IMR-90 (cell line): ENCODE measurements at regions not wholly inside any gene's neighbourhood (a gene's known extent, or its start where the extent isn't known, plus 50 kb on each side); places are given as distances from the start of the nearest gene placed in this dataset.

Experiments used
- ATAC-seq: fragments of 200-7000 bp; cut with Tn5 transposase; 2 replicates; pipeline ENCODE4 v1.9.1; 2020; ENCODE audit warnings: low read depth, mild to moderate bottlenecking, moderate library complexity
- BruUV-seq: library from RNA; stranded (reverse); fragments of 400-500 nt; replicated peaks from 2 replicates; lab custom pipeline; 2021; lab: Mats Ljungman, UMichigan
- CTCF ChIA-PET: fragments of 300-600 bp; formaldehyde crosslinking; extraction: SDS; loops from one replicate; lab custom pipeline; 2021; ENCODE audit warnings: antibody characterized with exemption; lab: Yijun Ruan, JAX
- POLR2A ChIA-PET: fragments of 300-600 bp; sonication (Branson Sonifier 250); formaldehyde crosslinking; loops from one replicate; lab custom pipeline; 2022; ENCODE audit warnings: antibody characterized with exemption; ENCODE audit not compliant: unreplicated experiment; lab: Charles Lee
- DNase-seq: peaks from one replicate; pipeline ENCODE4 v3.0.0; 2013
- H2AFZ ChIP-seq: replicated peaks from 2 replicates; pipeline ENCODE3; 2013; ENCODE audit warnings: low read length, mild to moderate bottlenecking; ENCODE audit not compliant: poor library complexity
- H2AK5ac ChIP-seq: 2 replicates; pipeline ENCODE4 v1.6.1; 2013; ENCODE audit warnings: low read depth, low read length, inconsistent platforms
- H2AK9ac ChIP-seq: replicated peaks from 2 replicates; pipeline ENCODE3; 2013; ENCODE audit warnings: mild to moderate bottlenecking, low read depth, low read length, moderate library complexity; ENCODE audit not compliant: poor library complexity
- H2BK120ac ChIP-seq: 2 replicates; pipeline ENCODE4 v1.6.1; 2013; ENCODE audit warnings: low read depth, low read length, inconsistent platforms
- H2BK15ac ChIP-seq: 3 replicates; pipeline ENCODE4 v1.6.1; 2013; ENCODE audit warnings: low read depth, low read length, inconsistent platforms
- H2BK20ac ChIP-seq: 2 replicates; pipeline ENCODE4 v1.6.1; 2013; ENCODE audit warnings: low read depth, mild to moderate bottlenecking, inconsistent platforms, low read length, moderate library complexity
- H2BK5ac ChIP-seq: 2 replicates; pipeline ENCODE4 v1.6.1; 2013; ENCODE audit warnings: mild to moderate bottlenecking, low read depth, low read length, inconsistent platforms; ENCODE audit not compliant: poor library complexity, severe bottlenecking
- H3K14ac ChIP-seq: replicated peaks from 2 replicates; pipeline ENCODE4 v1.6.1; 2013; ENCODE audit warnings: low read depth, low read length, inconsistent platforms
- H3K18ac ChIP-seq: 2 replicates; pipeline ENCODE4 v1.6.1; 2013; ENCODE audit warnings: low read depth, low read length, control low read depth
- H3K23ac ChIP-seq: 2 replicates; pipeline ENCODE4 v1.6.1; 2013; ENCODE audit warnings: low read depth, low read length, inconsistent platforms
- H3K27ac ChIP-seq: 2 replicates; pipeline ENCODE4 v1.5.1; 2013; ENCODE audit warnings: mild to moderate bottlenecking, control low read depth, low read length; ENCODE audit not compliant: insufficient read depth
- H3K27me3 ChIP-seq: 2 replicates; pipeline ENCODE4 v1.6.1; 2013; ENCODE audit warnings: low read length; ENCODE audit not compliant: control insufficient read depth, insufficient read depth
- H3K36me3 ChIP-seq: 2 replicates; pipeline ENCODE4 v1.6.1; 2013; ENCODE audit warnings: low read length, mixed read lengths; ENCODE audit not compliant: control insufficient read depth, insufficient read depth
- H3K4ac ChIP-seq: 2 replicates; pipeline ENCODE4 v1.6.1; 2013; ENCODE audit warnings: low read depth, low read length, inconsistent platforms
- H3K4me1 ChIP-seq: 2 replicates; pipeline ENCODE4 v1.6.1; 2013; ENCODE audit warnings: low read length, mixed read lengths; ENCODE audit not compliant: control insufficient read depth, insufficient read depth
- H3K4me2 ChIP-seq: 2 replicates; pipeline ENCODE4 v1.6.1; 2013; ENCODE audit warnings: low read depth, mild to moderate bottlenecking, control low read depth, low read length, moderate library complexity
- H3K4me3 ChIP-seq: 2 replicates; pipeline ENCODE4 v1.5.1; 2013; ENCODE audit warnings: low read depth, mild to moderate bottlenecking, control low read depth, low read length, moderate library complexity; ENCODE audit not compliant: insufficient read depth
- H3K56ac ChIP-seq: 2 replicates; pipeline ENCODE4 v1.6.1; 2013; ENCODE audit warnings: low read length, inconsistent platforms; ENCODE audit not compliant: insufficient read depth; ENCODE audit errors: extremely low read depth
- H3K79me1 ChIP-seq, 2 experiments: 2 replicates each; pipeline ENCODE4 v1.6.1; 2013; ENCODE audit warnings: low read length in 2 of 2, inconsistent platforms in 1 of 2, low read depth in 1 of 2
- H3K9ac ChIP-seq: 2 replicates; pipeline ENCODE4 v1.6.1; 2013; ENCODE audit warnings: low read depth, low read length, control low read depth
- H3K9me1 ChIP-seq: 2 replicates; pipeline ENCODE4 v1.6.1; 2013; ENCODE audit warnings: low read length, inconsistent platforms; ENCODE audit not compliant: insufficient read depth
- H3K9me3 ChIP-seq: 2 replicates; pipeline ENCODE4 v1.6.1; 2013; ENCODE audit warnings: low read length; ENCODE audit not compliant: control insufficient read depth, insufficient read depth
- H4K20me1 ChIP-seq: 2 replicates; pipeline ENCODE4 v1.6.1; 2013; ENCODE audit warnings: low read length, inconsistent platforms; ENCODE audit not compliant: insufficient read depth
- H4K5ac ChIP-seq: 2 replicates; pipeline ENCODE4 v1.6.1; 2013; ENCODE audit warnings: mild to moderate bottlenecking, low read depth, low read length, control low read depth
- H4K8ac ChIP-seq, 2 experiments: 2 replicates each; pipeline ENCODE4 v1.6.1; 2013; ENCODE audit warnings: low read depth in 2 of 2, low read length in 2 of 2, control low read depth in 1 of 2, inconsistent platforms in 1 of 2
- H4K91ac ChIP-seq: 2 replicates; pipeline ENCODE4 v1.6.1; 2013; ENCODE audit warnings: low read depth, low read length, inconsistent platforms; ENCODE audit not compliant: insufficient read depth
- CHD1 ChIP-seq: IDR thresholded peaks from 2 replicates; pipeline ENCODE4 v1.6.1; 2012; ENCODE audit warnings: low read depth, low read length, improper control_type of control experiment
- FOS ChIP-seq: fragments of 150-350 bp; IDR thresholded peaks from 2 replicates; pipeline ENCODE4 v1.6.1; 2016; ENCODE audit warnings: low read depth, low read length
- MAFK ChIP-seq: IDR thresholded peaks from 2 replicates; pipeline ENCODE4 v1.6.1; 2012; ENCODE audit warnings: low read depth, low read length, improper control_type of control experiment
- RFX5 ChIP-seq: IDR thresholded peaks from 2 replicates; pipeline ENCODE4 v1.8.0; 2012; ENCODE audit warnings: low read depth, mild to moderate bottlenecking, low read length, moderate library complexity
- SMC3 ChIP-seq: fragments of 150-350 bp; IDR thresholded peaks from 2 replicates; pipeline ENCODE4 v1.6.1; 2016; ENCODE audit warnings: low read depth, mild to moderate bottlenecking, antibody characterized with exemption, low read length, moderate library complexity
- WGBS, 2 experiments: methylation state at CpG; one replicate each; pipeline versions ENCODE4 v1.1.5 to v1.1.7; 2013; ENCODE audit warnings: missing lambda C conversion rate in 2 of 2; ENCODE audit not compliant: insufficient read length in 1 of 2; ENCODE audit errors: extremely low coverage in 2 of 2; 5-methylcytosine and 5-hydroxymethylcytosine counted together
- dilution Hi-C: fragments of 300-500 bp; cut with HindIII; formaldehyde crosslinking; loops from one replicate; pipeline ENCODE4 v1.14.3; 2018; ENCODE audit warnings: low sequenced_read_pairs; ENCODE audit not compliant: unreplicated experiment
- in situ Hi-C: fragments of 300-500 bp; cut with MboI; formaldehyde crosslinking; loops from 3 replicates; pipeline ENCODE4 v1.14.3; 2019; ENCODE audit warnings: low sequenced_read_pairs, inconsistent platforms, mixed read lengths
- intact Hi-C: fragments of 100-400 bp; cut with micrococcal nuclease; formaldehyde crosslinking; loops from 2 replicates; pipeline ENCODE4 v1.10.0; 2022
- TF ChIP-seq, protein P1 (sequence below): conservative IDR thresholded peaks from 2 replicates; pipeline ENCODE4 v1.5.1; 2012; ENCODE audit warnings: mild to moderate bottlenecking, low read depth, low read length, improper control_type of control experiment
- TF ChIP-seq, protein P2 (sequence below): fragments of 150-350 bp; IDR thresholded peaks from 2 replicates; pipeline ENCODE4 v1.6.1; 2016; ENCODE audit warnings: low read depth, mild to moderate bottlenecking, low read length, moderate library complexity, borderline replicate concordance

DNA sequence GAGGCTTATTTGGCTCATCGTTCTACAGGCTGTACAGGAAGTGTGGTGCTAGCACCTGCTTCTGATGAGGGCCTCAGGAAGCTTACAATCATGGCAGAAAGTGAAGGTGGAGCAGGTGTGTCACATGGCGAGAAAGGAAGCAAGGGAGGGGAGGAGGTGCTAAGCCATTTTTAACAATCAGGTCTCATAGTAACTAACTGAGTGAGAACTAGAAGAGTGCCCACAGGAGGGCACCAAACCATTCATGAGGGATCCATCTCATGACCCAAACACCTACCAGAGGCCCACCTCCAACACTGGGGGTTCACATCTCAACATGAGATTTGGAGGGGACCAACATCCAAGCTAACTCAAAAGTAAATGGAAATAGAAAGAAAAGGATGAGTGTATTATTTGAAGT lies 78.1 kb downstream of the CXCL12 start:
- Histone ChIP-seq H2BK15ac (no peak overlapping the region), H4K8ac (no peak overlapping the region), H3K4ac (no peak overlapping the region), H2AK5ac (peak overlapping the region; percentile 66; the same call in 1 of the 2 replicates), H3K9me1 (peaks cover 6% of the 10 kb centered on the region; the same call in 1 of the 2 replicates), H4K5ac (no peak overlapping the region), H4K20me1 (no peaks in the 10 kb centered on the region), H2BK120ac (no peak overlapping the region), H3K36me3 (no peaks in the 10 kb centered on the region), H3K9ac (no peak overlapping the region), H3K4me3 (no peak overlapping the region), H3K18ac (no peak overlapping the region), H3K27me3 (no peaks in the 10 kb centered on the region), H2AK9ac (no peak overlapping the region), H3K23ac (no peak overlapping the region), H3K4me2 (no peak overlapping the region), H3K79me1 (no peaks in the 10 kb centered on the region), H3K27ac (no peak overlapping the region), H2BK5ac (no peak overlapping the region), H3K4me1 (peaks cover 6% of the 10 kb centered on the region), H2AFZ (no peak overlapping the region), H3K56ac (no peak overlapping the region), H4K91ac (no peak overlapping the region), H3K9me3 (no peaks in the 10 kb centered on the region), H2BK20ac (no peak overlapping the region), H3K14ac (no peak overlapping the region)
- WGBS, 2 experiments, result 80% methylated on average over 1 of the region's 2 CpGs; no CpG with 5 or more reads in 1 of the 2 experiments
- BruUV-seq, result no TSS peak
- dilution Hi-C loops, result no loop called here
- in situ Hi-C loops, result loop anchor here (5.0 kb wide), 1 partner anchor 619 kb away; no protein-coding TSS in a partner anchor
- TF ChIP-seq, protein P1, sequence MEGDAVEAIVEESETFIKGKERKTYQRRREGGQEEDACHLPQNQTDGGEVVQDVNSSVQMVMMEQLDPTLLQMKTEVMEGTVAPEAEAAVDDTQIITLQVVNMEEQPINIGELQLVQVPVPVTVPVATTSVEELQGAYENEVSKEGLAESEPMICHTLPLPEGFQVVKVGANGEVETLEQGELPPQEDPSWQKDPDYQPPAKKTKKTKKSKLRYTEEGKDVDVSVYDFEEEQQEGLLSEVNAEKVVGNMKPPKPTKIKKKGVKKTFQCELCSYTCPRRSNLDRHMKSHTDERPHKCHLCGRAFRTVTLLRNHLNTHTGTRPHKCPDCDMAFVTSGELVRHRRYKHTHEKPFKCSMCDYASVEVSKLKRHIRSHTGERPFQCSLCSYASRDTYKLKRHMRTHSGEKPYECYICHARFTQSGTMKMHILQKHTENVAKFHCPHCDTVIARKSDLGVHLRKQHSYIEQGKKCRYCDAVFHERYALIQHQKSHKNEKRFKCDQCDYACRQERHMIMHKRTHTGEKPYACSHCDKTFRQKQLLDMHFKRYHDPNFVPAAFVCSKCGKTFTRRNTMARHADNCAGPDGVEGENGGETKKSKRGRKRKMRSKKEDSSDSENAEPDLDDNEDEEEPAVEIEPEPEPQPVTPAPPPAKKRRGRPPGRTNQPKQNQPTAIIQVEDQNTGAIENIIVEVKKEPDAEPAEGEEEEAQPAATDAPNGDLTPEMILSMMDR, result 0 out of 2 replicates have a peak, but pooled peaks have one; percentile 13
- TF ChIP-seq RFX5 (no peak), MAFK (no peak), SMC3 (no peak), CHD1 (no peak), FOS (no peak)
- TF ChIP-seq, protein P2, sequence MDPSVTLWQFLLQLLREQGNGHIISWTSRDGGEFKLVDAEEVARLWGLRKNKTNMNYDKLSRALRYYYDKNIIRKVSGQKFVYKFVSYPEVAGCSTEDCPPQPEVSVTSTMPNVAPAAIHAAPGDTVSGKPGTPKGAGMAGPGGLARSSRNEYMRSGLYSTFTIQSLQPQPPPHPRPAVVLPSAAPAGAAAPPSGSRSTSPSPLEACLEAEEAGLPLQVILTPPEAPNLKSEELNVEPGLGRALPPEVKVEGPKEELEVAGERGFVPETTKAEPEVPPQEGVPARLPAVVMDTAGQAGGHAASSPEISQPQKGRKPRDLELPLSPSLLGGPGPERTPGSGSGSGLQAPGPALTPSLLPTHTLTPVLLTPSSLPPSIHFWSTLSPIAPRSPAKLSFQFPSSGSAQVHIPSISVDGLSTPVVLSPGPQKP, result no peak
- CTCF ChIA-PET, result no interaction called here
- no peak for ATAC-seq
- intact Hi-C loops, result loop anchor here (2.0 to 10.0 kb wide), 3 partner anchors 119 to 558 kb away; no protein-coding TSS in a partner anchor
- DNase-seq, result no peak
- POLR2A ChIA-PET, result no interaction called here
